ENCODE measurements at regions not wholly inside any gene's neighbourhood (a gene's known extent, or its start where the extent isn't known, plus 50 kb on each side); places are given as distances from the start of the nearest gene placed in this dataset.

- no peak for DNase-seq
These were observed 51.5 kb downstream of the SST start for GRCh38 chr3:187618722-187619121.

GRCh38 chr3:187617213-187617612, 53.0 kb downstream of the SST start:
- DNase-seq: no peak

GRCh38 chr3:187616307-187616972, 53.8 kb downstream of the SST start:
- DNase-seq: peak; percentile 5 to 46

- no peak for DNase-seq
These were observed 54.6 kb downstream of the SST start for GRCh38 chr3:187615630-187616029.

- DNase-seq: no peak
These were observed 57.5 kb downstream of the SST start for GRCh38 chr3:187612656-187613055.

- no peak for DNase-seq
These were observed 59.1 kb downstream of the SST start for GRCh38 chr3:187610981-187611511.

- DNase-seq: no peak
These were observed 75.9 kb downstream of the SST start for GRCh38 chr3:187594272-187594671.

- DNase-seq: no peak
These were observed 76.7 kb downstream of the SST start for GRCh38 chr3:187593451-187593850.

GRCh38 chr3:187590861-187591576, 79.2 kb downstream of the SST start:
- peak in 1 of 2 experiments; percentile 7 for DNase-seq

- DNase-seq: no peak
These were observed 83.1 kb downstream of the SST start for GRCh38 chr3:187587076-187587475.

GRCh38 chr3:187586226-187586625, 84.0 kb downstream of the SST start:
- DNase-seq: no peak

- DNase-seq: no peak
These were observed 97.8 kb downstream of the SST start for GRCh38 chr3:187572441-187572840.

- no peak for DNase-seq
These were observed 98.5 kb downstream of the SST start for GRCh38 chr3:187571701-187572100.

- DNase-seq: no peak
These were observed 99.4 kb downstream of the SST start for GRCh38 chr3:187570776-187571175.

- no peak for DNase-seq
These were observed 102.0 kb downstream of the SST start for GRCh38 chr3:187568171-187568570.

GRCh38 chr3:187567661-187568121, 102.5 kb downstream of the SST start:
- DNase-seq: no peak

GRCh38 chr3:187567021-187567420, 103.2 kb downstream of the SST start:
- DNase-seq: no peak

- DNase-seq: no peak
These were observed 104.5 kb downstream of the SST start for GRCh38 chr3:187565701-187566100.

GRCh38 chr3:187558990-187559389, 111.2 kb downstream of the SST start:
- DNase-seq: no peak

GRCh38 chr3:187551416-187551815, 118.8 kb downstream of the SST start:
- no peak for DNase-seq

- no peak for DNase-seq
These were observed 119.7 kb downstream of the SST start for GRCh38 chr3:187550446-187550845.

GRCh38 chr3:187545366-187545765, 124.8 kb downstream of the SST start:
- no peak for DNase-seq

- no peak for DNase-seq
These were observed 125.9 kb downstream of the SST start for GRCh38 chr3:187544326-187544725.

- no peak for DNase-seq
These were observed 129.3 kb downstream of the SST start for GRCh38 chr3:187540847-187541246.
